ENCODE measurements at regions not wholly inside any gene's neighbourhood (a gene's known extent, or its start where the extent isn't known, plus 50 kb on each side); places are given as distances from the start of the nearest gene placed in this dataset.

DNA sequence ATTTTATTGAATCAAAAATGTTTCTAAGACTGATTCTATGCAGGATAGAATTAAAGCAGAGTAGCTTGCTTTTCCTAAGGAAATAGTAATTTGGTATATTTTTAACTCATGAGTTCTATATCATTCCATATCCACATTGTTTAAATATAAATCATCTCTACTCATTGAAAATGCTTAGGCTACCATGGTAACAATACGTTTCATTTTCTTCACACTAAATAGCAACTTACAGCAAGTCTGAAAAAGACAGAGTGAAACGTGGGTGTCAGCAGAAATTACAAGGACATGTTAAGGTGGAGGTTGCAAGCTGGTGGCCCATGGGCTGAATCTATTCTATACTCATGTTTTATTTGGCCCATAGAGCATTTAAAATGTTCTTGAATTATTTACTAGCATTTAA lies 487.9 kb downstream of the ARHGEF28 start:
- TF ChIP-seq, protein P1, sequence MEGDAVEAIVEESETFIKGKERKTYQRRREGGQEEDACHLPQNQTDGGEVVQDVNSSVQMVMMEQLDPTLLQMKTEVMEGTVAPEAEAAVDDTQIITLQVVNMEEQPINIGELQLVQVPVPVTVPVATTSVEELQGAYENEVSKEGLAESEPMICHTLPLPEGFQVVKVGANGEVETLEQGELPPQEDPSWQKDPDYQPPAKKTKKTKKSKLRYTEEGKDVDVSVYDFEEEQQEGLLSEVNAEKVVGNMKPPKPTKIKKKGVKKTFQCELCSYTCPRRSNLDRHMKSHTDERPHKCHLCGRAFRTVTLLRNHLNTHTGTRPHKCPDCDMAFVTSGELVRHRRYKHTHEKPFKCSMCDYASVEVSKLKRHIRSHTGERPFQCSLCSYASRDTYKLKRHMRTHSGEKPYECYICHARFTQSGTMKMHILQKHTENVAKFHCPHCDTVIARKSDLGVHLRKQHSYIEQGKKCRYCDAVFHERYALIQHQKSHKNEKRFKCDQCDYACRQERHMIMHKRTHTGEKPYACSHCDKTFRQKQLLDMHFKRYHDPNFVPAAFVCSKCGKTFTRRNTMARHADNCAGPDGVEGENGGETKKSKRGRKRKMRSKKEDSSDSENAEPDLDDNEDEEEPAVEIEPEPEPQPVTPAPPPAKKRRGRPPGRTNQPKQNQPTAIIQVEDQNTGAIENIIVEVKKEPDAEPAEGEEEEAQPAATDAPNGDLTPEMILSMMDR (conservative IDR thresholded peaks at IDR 0.05; ENCODE audit: low read depth, low read length): no peak
- DNase-seq (ENCODE audit: low read depth): no peak
- H3K4me3 ChIP-seq (ENCODE audit: low read length): no peak overlapping the region

DNA sequence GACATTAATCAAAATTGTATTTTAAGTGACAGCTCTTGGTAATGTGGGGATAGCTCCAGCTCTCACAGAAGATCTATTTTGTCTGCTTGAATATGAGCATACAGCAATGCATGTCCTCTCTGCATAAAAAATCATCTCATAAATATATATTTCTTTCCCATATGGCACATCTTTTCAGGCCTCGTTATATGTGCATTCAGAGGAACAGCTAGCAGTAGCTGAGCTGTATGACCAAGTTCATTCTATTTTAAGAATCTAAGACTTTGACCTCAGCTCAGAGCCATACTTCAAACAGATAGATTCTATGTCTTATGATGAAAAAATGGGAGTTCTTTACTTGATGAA lies 487.2 kb downstream of the ARHGEF28 start:
- no peak overlapping the region for H3K4me3 ChIP-seq (ENCODE audit: low read length)
- TF ChIP-seq, protein P1 (conservative IDR thresholded peaks at IDR 0.05; ENCODE audit: low read depth, low read length): no peak
- DNase-seq (ENCODE audit: low read depth): no peak

DNA sequence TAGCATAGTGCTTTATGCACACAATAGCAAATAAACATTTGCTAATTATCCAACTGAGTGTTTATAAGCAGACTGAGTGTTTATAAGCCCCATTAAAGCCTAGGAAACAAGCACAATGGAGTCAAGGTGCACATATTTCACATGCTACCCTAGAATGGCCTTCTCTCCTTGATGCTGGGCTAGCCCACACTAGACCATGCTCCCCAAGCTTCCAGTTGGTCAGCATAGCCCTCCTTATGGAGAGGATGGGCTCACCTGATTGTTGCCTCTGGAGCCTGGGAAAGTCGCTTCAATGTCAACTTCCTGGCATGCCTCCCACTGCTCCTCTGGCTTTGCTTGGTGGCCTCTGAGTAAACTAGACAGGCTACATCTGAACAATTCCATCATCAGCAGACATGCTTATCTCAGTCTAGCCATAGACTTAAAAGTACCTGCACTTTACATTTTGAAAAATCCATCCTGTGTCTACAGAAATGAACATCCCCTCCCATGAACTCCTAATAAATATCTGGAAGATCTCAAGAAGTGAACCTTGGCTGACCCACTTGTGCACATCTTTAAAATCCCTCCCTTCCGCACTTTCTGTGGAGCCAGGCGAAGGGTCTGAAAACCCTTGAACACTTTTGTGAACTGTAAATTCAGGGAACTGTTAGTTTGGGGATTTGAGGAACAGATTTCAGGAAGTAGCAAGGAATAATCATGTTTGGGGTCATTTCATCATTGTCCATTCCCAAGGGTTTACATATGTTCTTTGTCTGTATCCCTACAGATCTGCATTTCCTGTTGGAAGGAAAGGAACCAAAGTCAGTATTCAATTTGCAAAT lies 486.6 kb downstream of the ARHGEF28 start:
- TF ChIP-seq, protein P1 (conservative IDR thresholded peaks at IDR 0.05; ENCODE audit: low read depth, low read length): no peak

DNA sequence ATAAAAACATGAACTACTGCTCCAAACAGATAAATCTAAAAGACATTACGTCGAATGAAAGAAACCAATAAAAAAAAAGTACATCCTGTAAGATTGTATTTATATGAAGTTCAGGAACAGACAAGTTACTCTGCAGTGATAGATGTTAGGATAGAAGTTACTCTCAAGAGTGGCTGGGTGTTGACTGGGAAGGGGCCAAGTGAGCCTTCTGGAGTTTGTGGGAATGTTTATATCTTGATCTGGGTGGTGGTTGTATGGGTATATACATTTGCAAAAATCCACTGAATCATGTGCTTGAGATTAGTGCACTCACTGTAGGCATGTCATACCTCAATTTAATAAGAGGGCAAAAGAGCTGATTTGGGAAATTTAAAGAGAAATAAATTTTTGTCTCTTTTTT lies 485.8 kb downstream of the ARHGEF28 start:
- DNase-seq (ENCODE audit: low read depth): no peak
- H3K4me3 ChIP-seq (ENCODE audit: low read length): no peak overlapping the region
- TF ChIP-seq, protein P1 (conservative IDR thresholded peaks at IDR 0.05; ENCODE audit: low read depth, low read length): no peak

More for the DNA sequence above, 486.6 kb downstream of the ARHGEF28 start:
- H3K4me3 ChIP-seq (ENCODE audit: low read length): no peak overlapping the region
- no peak for DNase-seq (ENCODE audit: low read depth)

DNA sequence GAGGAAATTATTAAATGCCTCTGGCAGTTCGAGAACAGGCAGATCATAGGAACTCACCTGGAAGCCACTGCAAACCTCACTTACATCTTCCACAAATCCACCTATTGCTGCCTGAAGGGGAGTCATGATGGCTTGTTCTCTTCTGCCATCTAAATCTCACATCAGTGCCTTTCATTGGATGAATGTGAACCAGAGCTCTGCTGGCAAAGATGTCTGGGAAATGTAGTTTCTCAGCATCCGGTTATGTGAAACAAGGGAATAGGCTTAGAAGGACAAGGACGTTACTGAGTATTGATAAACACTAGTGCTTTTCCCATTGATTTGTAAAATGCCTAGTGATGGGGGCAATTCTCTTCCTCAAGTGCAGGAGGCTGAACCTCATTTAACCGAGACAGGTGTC lies 483.3 kb downstream of the ARHGEF28 start:
- H3K4me3 ChIP-seq (ENCODE audit: low read length): no peak overlapping the region
- TF ChIP-seq, protein P1 (conservative IDR thresholded peaks at IDR 0.05; ENCODE audit: low read depth, low read length): no peak
- no peak for DNase-seq (ENCODE audit: low read depth)

DNA sequence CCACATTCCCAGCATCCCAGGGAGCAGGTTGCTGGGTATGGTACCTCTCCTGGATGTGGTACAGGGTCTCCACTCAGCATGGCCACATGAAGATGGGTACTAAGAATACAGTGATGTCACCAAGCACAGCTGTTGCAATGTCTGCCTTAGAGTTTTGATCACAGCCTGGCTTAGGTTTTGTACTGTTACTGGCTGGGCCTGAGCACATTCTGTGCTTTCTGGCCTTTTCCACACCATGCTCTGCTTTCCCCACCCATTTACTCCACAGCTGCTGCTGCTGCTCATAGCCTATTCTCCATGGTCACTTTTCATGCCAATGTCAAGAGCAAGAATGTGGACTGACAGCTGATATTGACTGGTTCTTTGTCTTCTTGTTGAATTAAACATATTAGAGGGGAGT lies 481.9 kb downstream of the ARHGEF28 start:
- H3K4me3 ChIP-seq (ENCODE audit: low read length): no peak overlapping the region
- no peak for DNase-seq (ENCODE audit: low read depth)
- TF ChIP-seq, protein P1 (conservative IDR thresholded peaks at IDR 0.05; ENCODE audit: low read depth, low read length): no peak

DNA sequence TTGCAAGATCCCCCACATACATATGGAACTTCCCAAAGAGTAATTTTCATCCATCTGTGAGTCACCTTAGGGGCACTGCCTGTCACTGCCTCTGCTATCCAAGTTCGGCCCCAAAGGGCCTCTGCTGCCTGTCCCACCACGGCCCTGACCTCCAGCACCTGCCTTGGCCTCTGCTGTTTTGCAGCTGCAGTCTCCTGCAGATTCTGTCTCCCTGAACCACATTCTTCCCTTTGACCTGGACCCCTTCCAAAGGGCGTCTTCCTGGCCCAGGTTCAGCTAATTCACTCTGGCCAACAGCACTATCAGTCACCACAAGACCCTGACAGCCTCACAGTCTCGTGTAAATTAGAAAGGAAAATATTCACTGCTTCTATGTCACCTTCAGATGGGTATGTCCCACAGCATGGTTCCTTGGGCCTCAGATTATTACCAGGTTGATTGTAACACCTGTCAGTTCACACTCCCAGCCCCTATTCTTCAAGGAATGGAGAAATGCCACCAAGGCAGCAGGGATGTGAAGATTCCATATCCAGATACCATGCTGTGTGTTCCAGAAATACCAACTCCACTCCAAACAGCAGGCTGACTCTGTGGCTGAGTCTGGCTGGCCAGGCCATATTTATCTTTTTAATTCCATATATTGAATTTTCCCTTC lies 479.3 kb downstream of the ARHGEF28 start:
- no peak overlapping the region for H3K4me3 ChIP-seq (ENCODE audit: low read length)
- TF ChIP-seq, protein P1 (conservative IDR thresholded peaks at IDR 0.05; ENCODE audit: low read depth, low read length): no peak
- no peak for DNase-seq (ENCODE audit: low read depth)
